Caco-2 (cell line): ENCODE measurements at regions not wholly inside any gene's neighbourhood (a gene's known extent, or its start where the extent isn't known, plus 50 kb on each side); places are given as distances from the start of the nearest gene placed in this dataset.

Experiments
- BruUV-seq: library from RNA; stranded (reverse); fragments of 400-500 nt; replicated peaks from 2 replicates; lab custom pipeline; 2021; lab: Mats Ljungman, UMichigan
- CTCF ChIA-PET: fragments of 300-600 bp; sonication (Branson Sonifier 250); formaldehyde crosslinking; loops from one replicate; lab custom pipeline; 2022; ENCODE audit warnings: antibody characterized with exemption; lab: Charles Lee
- POLR2A ChIA-PET: fragments of 300-600 bp; sonication (Branson Sonifier 250); formaldehyde crosslinking; loops from one replicate; lab custom pipeline; 2022; ENCODE audit warnings: antibody characterized with exemption; lab: Charles Lee
- DNase-seq, 2 experiments: peaks; one replicate each; pipeline versions ENCODE4 v3.0.0 to v3.0.0-alpha.2; 2020 to 2022
- H3K27me3 ChIP-seq: replicated peaks from 2 replicates; pipeline ENCODE4 v1.6.0; 2011; ENCODE audit warnings: low read length; ENCODE audit not compliant: control insufficient read depth, insufficient read depth
- H3K36me3 ChIP-seq: 2 replicates; pipeline ENCODE4 v1.5.1; 2011; ENCODE audit warnings: low read length; ENCODE audit not compliant: control insufficient read depth, insufficient read depth
- H3K4me1 ChIP-seq: fragments of 250-450 bp; sonication (Bioruptor Pico); 2 replicates; pipeline ENCODE4 v1.5.1; 2020; ENCODE audit warnings: mild to moderate bottlenecking
- H3K4me3 ChIP-seq: 2 replicates; pipeline ENCODE4 v1.5.1; 2011; ENCODE audit warnings: low read depth, mild to moderate bottlenecking, control low read depth, low read length
- H3K9me3 ChIP-seq: fragments of 250-450 bp; sonication (Bioruptor Pico); 2 replicates; pipeline ENCODE4 v1.5.1; 2020; ENCODE audit warnings: mild to moderate bottlenecking, moderate library complexity
- H3K27ac Mint-ChIP-seq: one replicate; pipeline ENCODE4 v1.8.0; 2022; ENCODE audit warnings: mixed read lengths; ENCODE audit not compliant: unreplicated experiment
- H3K27me3 Mint-ChIP-seq: one replicate; pipeline ENCODE4 v1.8.0; 2022; ENCODE audit warnings: mixed read lengths; ENCODE audit not compliant: insufficient read depth, unreplicated experiment
- H3K36me3 Mint-ChIP-seq: one replicate; pipeline ENCODE4 v1.8.0; 2022; ENCODE audit warnings: mild to moderate bottlenecking, mixed read lengths; ENCODE audit not compliant: insufficient read depth, unreplicated experiment
- H3K4me1 Mint-ChIP-seq: one replicate; pipeline ENCODE4 v1.8.0; 2022; ENCODE audit warnings: low read depth, mixed read lengths; ENCODE audit not compliant: unreplicated experiment
- H3K4me3 Mint-ChIP-seq: one replicate; pipeline ENCODE4 v1.8.0; 2022; ENCODE audit warnings: mild to moderate bottlenecking, moderate library complexity, mixed read lengths; ENCODE audit not compliant: unreplicated experiment
- H3K9me3 Mint-ChIP-seq: one replicate; pipeline ENCODE4 v1.8.0; 2022; ENCODE audit warnings: mixed read lengths; ENCODE audit not compliant: unreplicated experiment
- intact Hi-C: fragments of 100-400 bp; cut with micrococcal nuclease; formaldehyde crosslinking; loops from one replicate; pipeline ENCODE4 v1.10.0; 2022; ENCODE audit not compliant: unreplicated experiment
- TF ChIP-seq, protein P1 (sequence below), 2 experiments: fragments of 200-600 bp in 1 of 2; IDR thresholded peaks; 1 replicate in 1 of 2; 2 replicates in 1 of 2; pipeline versions ENCODE4 v1.5.1 to v1.8.0; 2011 to 2022; ENCODE audit warnings: antibody characterized with exemption in 1 of 2, control low read depth in 1 of 2, inconsistent platforms in 1 of 2, low read depth in 1 of 2, low read length in 1 of 2, mild to moderate bottlenecking in 1 of 2, moderate library complexity in 1 of 2; ENCODE audit not compliant: insufficient read depth in 1 of 2, severe bottlenecking in 1 of 2, unreplicated experiment in 1 of 2

GRCh38 chr18:77607087-77607486 lies 357.4 kb downstream of the GALR1 start:
- H3K4me1 ChIP-seq = no peaks in the 10 kb centered on the region
- H3K9me3 Mint-ChIP-seq = no peaks in the 10 kb centered on the region
- H3K27me3 Mint-ChIP-seq = no peaks in the 10 kb centered on the region
- H3K4me1 Mint-ChIP-seq = no peaks in the 10 kb centered on the region
- no peaks in the 10 kb centered on the region for H3K27me3 ChIP-seq
- H3K4me3 Mint-ChIP-seq = no peak overlapping the region
- no peaks in the 10 kb centered on the region for H3K36me3 ChIP-seq
- no TSS peak for BruUV-seq
- TF ChIP-seq, protein P1, sequence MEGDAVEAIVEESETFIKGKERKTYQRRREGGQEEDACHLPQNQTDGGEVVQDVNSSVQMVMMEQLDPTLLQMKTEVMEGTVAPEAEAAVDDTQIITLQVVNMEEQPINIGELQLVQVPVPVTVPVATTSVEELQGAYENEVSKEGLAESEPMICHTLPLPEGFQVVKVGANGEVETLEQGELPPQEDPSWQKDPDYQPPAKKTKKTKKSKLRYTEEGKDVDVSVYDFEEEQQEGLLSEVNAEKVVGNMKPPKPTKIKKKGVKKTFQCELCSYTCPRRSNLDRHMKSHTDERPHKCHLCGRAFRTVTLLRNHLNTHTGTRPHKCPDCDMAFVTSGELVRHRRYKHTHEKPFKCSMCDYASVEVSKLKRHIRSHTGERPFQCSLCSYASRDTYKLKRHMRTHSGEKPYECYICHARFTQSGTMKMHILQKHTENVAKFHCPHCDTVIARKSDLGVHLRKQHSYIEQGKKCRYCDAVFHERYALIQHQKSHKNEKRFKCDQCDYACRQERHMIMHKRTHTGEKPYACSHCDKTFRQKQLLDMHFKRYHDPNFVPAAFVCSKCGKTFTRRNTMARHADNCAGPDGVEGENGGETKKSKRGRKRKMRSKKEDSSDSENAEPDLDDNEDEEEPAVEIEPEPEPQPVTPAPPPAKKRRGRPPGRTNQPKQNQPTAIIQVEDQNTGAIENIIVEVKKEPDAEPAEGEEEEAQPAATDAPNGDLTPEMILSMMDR (IDR thresholded peaks at IDR 0.05; ENCODE audit: insufficient read depth in 1 of 2, low read depth in 1 of 2, low read length in 1 of 2, severe bottlenecking in 1 of 2, unreplicated experiment in 1 of 2) = no peak
- no peaks in the 10 kb centered on the region for H3K9me3 ChIP-seq
- intact Hi-C loops = no loop called here
- H3K36me3 Mint-ChIP-seq = no peaks in the 10 kb centered on the region
- POLR2A ChIA-PET = no interaction called here
- H3K4me3 ChIP-seq = no peak overlapping the region
- DNase-seq = no peak
- no peak overlapping the region for H3K27ac Mint-ChIP-seq
- CTCF ChIA-PET = no interaction called here

- intact Hi-C loops = no loop called here
- H3K4me3 Mint-ChIP-seq = no peak overlapping the region
- H3K4me1 Mint-ChIP-seq = no peaks in the 10 kb centered on the region
- TF ChIP-seq, protein P1 (IDR thresholded peaks at IDR 0.05; ENCODE audit: insufficient read depth in 1 of 2, low read depth in 1 of 2, low read length in 1 of 2, severe bottlenecking in 1 of 2, unreplicated experiment in 1 of 2) = no peak
- BruUV-seq = no TSS peak
- Histone ChIP-seq H3K4me1 (no peaks in the 10 kb centered on the region), H3K36me3 (no peaks in the 10 kb centered on the region), H3K27me3 (no peaks in the 10 kb centered on the region), H3K9me3 (no peaks in the 10 kb centered on the region), H3K4me3 (no peak overlapping the region)
- H3K27ac Mint-ChIP-seq = no peak overlapping the region
- no peaks in the 10 kb centered on the region for H3K36me3 Mint-ChIP-seq
- CTCF ChIA-PET = no interaction called here
- POLR2A ChIA-PET = no interaction called here
- H3K9me3 Mint-ChIP-seq = peaks cover 6% of the 10 kb centered on the region
- no peak for DNase-seq
- H3K27me3 Mint-ChIP-seq = peaks cover 3% of the 10 kb centered on the region
These were observed 359.2 kb downstream of the GALR1 start for GRCh38 chr18:77608807-77609206.

- H3K9me3 ChIP-seq = no peaks in the 10 kb centered on the region
- H3K4me3 ChIP-seq = no peak overlapping the region
- ChIA-PET CTCF (no interaction called here), POLR2A (no interaction called here)
- no peak for DNase-seq
- H3K27me3 ChIP-seq = no peaks in the 10 kb centered on the region
- peaks cover 12% of the 10 kb centered on the region for H3K9me3 Mint-ChIP-seq
- H3K4me1 ChIP-seq = no peaks in the 10 kb centered on the region
- peaks cover 3% of the 10 kb centered on the region for H3K27me3 Mint-ChIP-seq
- no peak overlapping the region for H3K27ac Mint-ChIP-seq
- H3K36me3 ChIP-seq = no peaks in the 10 kb centered on the region
- no peak overlapping the region for H3K4me3 Mint-ChIP-seq
- H3K4me1 Mint-ChIP-seq = no peaks in the 10 kb centered on the region
- TF ChIP-seq, protein P1 (IDR thresholded peaks at IDR 0.05; ENCODE audit: insufficient read depth in 1 of 2, low read depth in 1 of 2, low read length in 1 of 2, severe bottlenecking in 1 of 2, unreplicated experiment in 1 of 2) = no peak
- intact Hi-C loops = no loop called here
- BruUV-seq = no TSS peak
- H3K36me3 Mint-ChIP-seq = no peaks in the 10 kb centered on the region
These were observed 368.0 kb downstream of the GALR1 start for GRCh38 chr18:77617694-77618093.
